OCI-LY7 (cell line): ENCODE measurements at regions not wholly inside any gene's neighbourhood (a gene's known extent, or its start where the extent isn't known, plus 50 kb on each side); places are given as distances from the start of the nearest gene placed in this dataset.
A peak's percentile ranks its signal among the peaks of the same experiment; 100 is the strongest.

Source experiments
- BruUV-seq: library from RNA; stranded (reverse); fragments of 400-500 nt; replicated peaks from 2 replicates; lab custom pipeline; 2021; lab: Mats Ljungman, UMichigan
- CTCF ChIA-PET: fragments of 300-600 bp; sonication (Branson Sonifier 250); formaldehyde crosslinking; loops from one replicate; lab custom pipeline; 2022; ENCODE audit warnings: antibody characterized with exemption; ENCODE audit not compliant: unreplicated experiment; lab: Charles Lee
- POLR2A ChIA-PET: fragments of 300-600 bp; sonication (Branson Sonifier 250); formaldehyde crosslinking; loops from one replicate; lab custom pipeline; 2022; ENCODE audit warnings: antibody characterized with exemption; lab: Charles Lee
- DNase-seq: peaks from one replicate; pipeline ENCODE4 v3.0.0-alpha.2; 2015; ENCODE audit warnings: low spot score
- H2AFZ ChIP-seq: fragments of 200-600 bp; sonication (generic), shearing (Covaris generic); 2 replicates; pipeline ENCODE4 v1.6.1; 2014; ENCODE audit warnings: mild to moderate bottlenecking, antibody characterized with exemption, low read length, moderate library complexity
- H3K27ac ChIP-seq: fragments of 200-600 bp; sonication (generic); 2 replicates; pipeline ENCODE4 v1.5.1; 2014; ENCODE audit warnings: mixed run types, low read depth, mild to moderate bottlenecking, moderate library complexity, low read length, inconsistent platforms; ENCODE audit not compliant: poor library complexity, severe bottlenecking
- H3K36me3 ChIP-seq: fragments of 200-600 bp; sonication (generic); 2 replicates; pipeline ENCODE4 v1.6.1; 2014; ENCODE audit warnings: mild to moderate bottlenecking, antibody characterized with exemption, low read length, moderate library complexity, mixed read lengths; ENCODE audit not compliant: insufficient read depth
- H3K4me1 ChIP-seq: fragments of 200-600 bp; sonication (generic); 2 replicates; pipeline ENCODE4 v1.5.1; 2014; ENCODE audit warnings: mild to moderate bottlenecking, low read length; ENCODE audit not compliant: insufficient read depth, poor library complexity, severe bottlenecking
- H3K4me2 ChIP-seq: fragments of 200-600 bp; sonication (generic); 2 replicates; pipeline ENCODE4 v1.6.1; 2014; ENCODE audit warnings: mild to moderate bottlenecking, low read length
- H3K4me3 ChIP-seq: fragments of 200-600 bp; sonication (generic); 2 replicates; pipeline ENCODE4 v1.5.1; 2014; ENCODE audit warnings: mild to moderate bottlenecking, low read depth, low read length; ENCODE audit not compliant: poor library complexity, severe bottlenecking
- H3K79me2 ChIP-seq: fragments of 200-600 bp; sonication (generic); 2 replicates; pipeline ENCODE4 v1.6.1; 2016; ENCODE audit warnings: low read depth, mild to moderate bottlenecking, low read length, moderate library complexity, mixed read lengths; ENCODE audit not compliant: insufficient read depth
- H3K9me2 ChIP-seq: fragments of 200-600 bp; sonication (generic); 2 replicates; pipeline ENCODE4 v1.6.1; 2016; ENCODE audit warnings: mild to moderate bottlenecking, low read length, mixed read lengths; ENCODE audit not compliant: insufficient read depth
- H3K9me3 ChIP-seq: fragments of 200-600 bp; sonication (generic); 2 replicates; pipeline ENCODE4 v1.6.1; 2014; ENCODE audit warnings: mild to moderate bottlenecking, mixed run types, low read length, mixed read lengths
- H4K20me1 ChIP-seq: fragments of 200-600 bp; sonication (generic); 2 replicates; pipeline ENCODE4 v1.6.1; 2014; ENCODE audit warnings: mild to moderate bottlenecking, antibody characterized with exemption, low read length, moderate library complexity, mixed read lengths; ENCODE audit not compliant: insufficient read depth
- EZH2phosphoT487 ChIP-seq: fragments of 200-600 bp; sonication (generic); IDR thresholded peaks from 2 replicates; pipeline ENCODE4 v1.6.1; 2018; ENCODE audit warnings: low read depth, borderline replicate concordance, mild to moderate bottlenecking, mixed run types, antibody characterized with exemption, low read length, moderate library complexity, mixed read lengths
- intact Hi-C: fragments of 100-400 bp; cut with micrococcal nuclease; formaldehyde crosslinking; loops from one replicate; pipeline ENCODE4 v1.10.0; 2022; ENCODE audit not compliant: unreplicated experiment
- TF ChIP-seq, protein P1 (sequence below): fragments of 200-600 bp; sonication (generic); conservative IDR thresholded peaks from 2 replicates; pipeline ENCODE4 v1.5.1; 2014; ENCODE audit warnings: mild to moderate bottlenecking, antibody characterized with exemption, low read length, moderate library complexity, mixed read lengths

DNA sequence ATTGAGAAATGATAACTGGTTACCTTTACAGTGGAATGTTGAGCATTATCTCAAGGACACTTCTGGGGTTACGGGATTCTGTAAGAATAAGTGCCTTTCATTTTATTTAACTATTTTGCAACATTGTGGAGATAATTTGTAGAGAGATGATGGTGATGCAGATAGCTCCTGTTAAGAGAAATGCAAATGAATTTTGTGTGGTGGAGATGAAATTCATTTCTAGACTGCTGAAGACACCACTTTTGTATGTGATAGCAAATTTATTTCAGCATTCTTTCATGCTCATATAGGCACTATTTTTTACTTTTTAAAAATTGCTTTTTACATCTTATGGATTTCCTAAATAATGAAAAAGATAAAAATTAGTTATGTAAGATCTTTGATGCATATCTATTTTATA, 463.3 kb upstream of the CBLB start:
- H3K4me3 ChIP-seq = no peak overlapping the region
- H2AFZ ChIP-seq = no peak overlapping the region
- H4K20me1 ChIP-seq = no peaks in the 10 kb centered on the region
- DNase-seq = no peak
- 0 out of 2 replicates have a peak, but pooled peaks cover 6% of the 10 kb centered on the region for H3K9me2 ChIP-seq
- no peak overlapping the region for H3K4me2 ChIP-seq
- TF ChIP-seq, protein P1, sequence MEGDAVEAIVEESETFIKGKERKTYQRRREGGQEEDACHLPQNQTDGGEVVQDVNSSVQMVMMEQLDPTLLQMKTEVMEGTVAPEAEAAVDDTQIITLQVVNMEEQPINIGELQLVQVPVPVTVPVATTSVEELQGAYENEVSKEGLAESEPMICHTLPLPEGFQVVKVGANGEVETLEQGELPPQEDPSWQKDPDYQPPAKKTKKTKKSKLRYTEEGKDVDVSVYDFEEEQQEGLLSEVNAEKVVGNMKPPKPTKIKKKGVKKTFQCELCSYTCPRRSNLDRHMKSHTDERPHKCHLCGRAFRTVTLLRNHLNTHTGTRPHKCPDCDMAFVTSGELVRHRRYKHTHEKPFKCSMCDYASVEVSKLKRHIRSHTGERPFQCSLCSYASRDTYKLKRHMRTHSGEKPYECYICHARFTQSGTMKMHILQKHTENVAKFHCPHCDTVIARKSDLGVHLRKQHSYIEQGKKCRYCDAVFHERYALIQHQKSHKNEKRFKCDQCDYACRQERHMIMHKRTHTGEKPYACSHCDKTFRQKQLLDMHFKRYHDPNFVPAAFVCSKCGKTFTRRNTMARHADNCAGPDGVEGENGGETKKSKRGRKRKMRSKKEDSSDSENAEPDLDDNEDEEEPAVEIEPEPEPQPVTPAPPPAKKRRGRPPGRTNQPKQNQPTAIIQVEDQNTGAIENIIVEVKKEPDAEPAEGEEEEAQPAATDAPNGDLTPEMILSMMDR = no peak
- TF ChIP-seq EZH2phosphoT487 = no peak
- BruUV-seq = no TSS peak
- no peaks in the 10 kb centered on the region for H3K4me1 ChIP-seq
- H3K27ac ChIP-seq = no peak overlapping the region
- H3K9me3 ChIP-seq = no peaks in the 10 kb centered on the region
- H3K36me3 ChIP-seq = no peaks in the 10 kb centered on the region
- CTCF ChIA-PET = interaction anchor here (1.6 kb wide), 1 partner anchor 13 kb away, joined by 3 read pairs; no protein-coding TSS in a partner anchor
- intact Hi-C loops = no loop called here
- POLR2A ChIA-PET = no interaction called here
- no peaks in the 10 kb centered on the region for H3K79me2 ChIP-seq

- ChIA-PET POLR2A (interaction anchor here (0.6 to 1.2 kb wide), 3 partner anchors 11 to 1103 kb away, joined by 3 read pairs; no protein-coding TSS in a partner anchor), CTCF (no interaction called here)
- Histone ChIP-seq H3K9me3 (no peaks in the 10 kb centered on the region), H3K4me2 (no peak overlapping the region), H3K36me3 (no peaks in the 10 kb centered on the region), H3K79me2 (no peaks in the 10 kb centered on the region), H4K20me1 (no peaks in the 10 kb centered on the region), H2AFZ (no peak overlapping the region), H3K9me2 (0 out of 2 replicates have a peak, but pooled peaks cover 6% of the 10 kb centered on the region), H3K4me1 (no peaks in the 10 kb centered on the region), H3K27ac (no peak overlapping the region), H3K4me3 (no peak overlapping the region)
- DNase-seq = no peak
- intact Hi-C loops = no loop called here
- TF ChIP-seq, protein P1 = 0 out of 2 replicates have a peak, but pooled peaks have one; percentile 19
- TF ChIP-seq EZH2phosphoT487 = no peak
- no TSS peak for BruUV-seq
Measured at GRCh38 chr3:106332884-106333283, 464.1 kb upstream of the CBLB start.

GRCh38 chr3:106333911-106334618, 465.3 kb upstream of the CBLB start:
- no peak for DNase-seq
- Histone ChIP-seq H3K4me3 (no peak overlapping the region), H3K9me3 (no peaks in the 10 kb centered on the region), H3K27ac (no peak overlapping the region), H3K36me3 (no peaks in the 10 kb centered on the region), H3K9me2 (0 out of 2 replicates have a peak, but pooled peaks cover 6% of the 10 kb centered on the region), H3K79me2 (no peaks in the 10 kb centered on the region), H4K20me1 (no peaks in the 10 kb centered on the region), H3K4me1 (no peaks in the 10 kb centered on the region), H3K4me2 (no peak overlapping the region), H2AFZ (peak overlapping the region; percentile 26; the same call in 1 of the 2 replicates)
- ChIA-PET POLR2A (interaction anchor here (0.6 to 0.8 kb wide), 6 partner anchors 11 to 1318 kb away, joined by 3 to 4 read pairs (median 3); no protein-coding TSS in a partner anchor), CTCF (no interaction called here)
- no TSS peak for BruUV-seq
- TF ChIP-seq, protein P1 = no peak
- no peak for TF ChIP-seq EZH2phosphoT487
- intact Hi-C loops = no loop called here
